ENCODE measurements at regions not wholly inside any gene's neighbourhood (a gene's known extent, or its start where the extent isn't known, plus 50 kb on each side); places are given as distances from the start of the nearest gene placed in this dataset.

- no peak for TF ChIP-seq CTCF (IDR thresholded peaks at IDR 0.05)
- TF ChIP-seq EZH2 (IDR thresholded peaks at IDR 0.05; ENCODE audit: borderline replicate concordance, insufficient read depth, low read depth, low read length, poor library complexity, severe bottlenecking): no peak
Measured at GRCh38 chr16:80318107-80318506, 222.7 kb upstream of the DYNLRB2 start.
